NCI-H1417 (cell line): ENCODE measurements at regions not wholly inside any gene's neighbourhood (a gene's known extent, or its start where the extent isn't known, plus 50 kb on each side); places are given as distances from the start of the nearest gene placed in this dataset.

Source experiments
- DNase-seq, 3 experiments: peaks; one replicate each; lab custom pipeline; 2025; lab: John Stamatoyannopoulos, UW

GRCh38 chr1:55418208-55419000 is 203.2 kb upstream of the USP24 start:
- DNase-seq, result no peak

GRCh38 chr1:55416164-55416842 is 201.1 kb upstream of the USP24 start:
- no peak for DNase-seq

DNA sequence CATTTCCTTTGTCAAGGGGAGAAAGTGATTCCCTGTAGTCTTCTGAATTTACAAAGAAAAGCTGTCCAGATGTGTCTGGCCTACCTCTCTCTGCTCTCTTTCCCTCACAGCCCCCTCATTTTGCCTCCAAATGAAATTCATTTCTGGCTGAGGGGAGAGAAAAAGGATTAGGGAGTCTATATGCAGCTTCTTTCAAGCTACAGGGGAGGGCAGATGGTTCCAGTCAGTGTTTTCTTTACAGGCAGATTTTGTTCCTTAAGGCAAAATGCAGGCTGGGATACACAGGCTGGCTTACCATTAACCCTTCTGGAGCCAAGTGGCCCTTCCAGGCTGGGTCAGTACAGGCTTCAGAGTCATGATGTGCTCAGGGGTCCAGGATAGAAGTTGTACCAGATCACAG is 198.1 kb upstream of the USP24 start:
- DNase-seq, result no peak

GRCh38 chr1:55412060-55412459 is 196.9 kb upstream of the USP24 start:
- DNase-seq, result no peak

- no peak for DNase-seq
These were observed 187.7 kb upstream of the USP24 start for GRCh38 chr1:55402671-55403464.

GRCh38 chr1:55402142-55402541 is 187.0 kb upstream of the USP24 start:
- no peak for DNase-seq

GRCh38 chr1:55400508-55400907 is 185.3 kb upstream of the USP24 start:
- DNase-seq, result no peak

DNA sequence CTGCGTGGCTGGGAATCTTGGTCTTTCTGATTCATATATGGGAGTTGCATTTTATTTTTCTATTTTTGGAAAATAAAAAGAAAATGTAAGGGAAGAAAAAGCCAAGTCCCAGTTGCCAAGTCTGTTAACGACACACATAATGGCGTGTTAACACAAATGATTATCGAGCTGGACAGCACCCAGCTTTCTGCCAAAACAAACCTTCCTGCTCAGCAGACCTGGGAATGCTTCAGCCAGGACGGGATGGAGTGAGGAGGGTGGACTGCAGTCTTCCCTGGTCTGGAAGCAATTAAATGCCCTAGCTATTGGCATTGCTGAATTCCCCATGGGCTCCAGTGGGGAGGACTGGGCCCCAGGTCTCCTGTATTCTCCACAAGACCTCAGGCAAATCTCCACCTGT is 184.2 kb upstream of the USP24 start:
- no peak for DNase-seq

- no peak for DNase-seq
These were observed 181.3 kb upstream of the USP24 start for GRCh38 chr1:55396381-55396891.

GRCh38 chr1:55388960-55389359 is 173.8 kb upstream of the USP24 start:
- no peak for DNase-seq

- no peak for DNase-seq
These were observed 172.0 kb upstream of the USP24 start for GRCh38 chr1:55387145-55387544.

- DNase-seq, result no peak
These were observed 171.3 kb upstream of the USP24 start for GRCh38 chr1:55386456-55386855.

DNA sequence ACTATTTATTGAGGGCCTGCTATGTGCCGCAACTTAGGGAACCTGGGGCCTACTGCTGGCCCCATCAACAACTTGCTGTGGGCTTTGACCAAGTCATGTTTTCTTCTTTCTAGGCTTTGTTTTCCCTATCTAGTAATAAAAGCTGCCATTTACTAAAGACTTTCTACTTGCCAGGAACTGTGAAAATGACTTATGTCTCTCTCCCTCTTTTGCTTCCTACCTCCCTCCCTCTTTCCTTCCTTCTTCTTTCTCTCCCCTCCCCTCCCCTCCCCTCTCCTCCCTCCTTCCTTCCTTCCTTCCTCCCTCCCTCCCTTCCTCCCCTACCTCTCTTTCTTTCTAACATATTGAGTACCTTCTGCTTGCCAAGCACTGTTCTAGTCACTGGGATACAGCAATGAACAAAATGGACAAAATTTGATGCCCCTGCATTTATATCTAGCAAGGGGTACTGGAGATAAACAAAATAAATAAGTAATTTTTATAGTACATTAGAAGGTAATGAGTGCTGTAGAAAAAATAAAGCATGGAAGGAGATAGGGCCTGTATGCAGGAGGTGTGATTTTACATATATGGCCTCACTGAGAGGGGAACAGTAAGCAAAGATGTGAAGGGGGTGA is 170.3 kb upstream of the USP24 start:
- DNase-seq, result no peak

GRCh38 chr1:55384637-55385036 is 169.5 kb upstream of the USP24 start:
- peak; percentile 2 to 25 (median 7) for DNase-seq

GRCh38 chr1:55382806-55383305 is 167.7 kb upstream of the USP24 start:
- DNase-seq, result peak in 2 of 3 experiments; percentile 11 to 25

DNA sequence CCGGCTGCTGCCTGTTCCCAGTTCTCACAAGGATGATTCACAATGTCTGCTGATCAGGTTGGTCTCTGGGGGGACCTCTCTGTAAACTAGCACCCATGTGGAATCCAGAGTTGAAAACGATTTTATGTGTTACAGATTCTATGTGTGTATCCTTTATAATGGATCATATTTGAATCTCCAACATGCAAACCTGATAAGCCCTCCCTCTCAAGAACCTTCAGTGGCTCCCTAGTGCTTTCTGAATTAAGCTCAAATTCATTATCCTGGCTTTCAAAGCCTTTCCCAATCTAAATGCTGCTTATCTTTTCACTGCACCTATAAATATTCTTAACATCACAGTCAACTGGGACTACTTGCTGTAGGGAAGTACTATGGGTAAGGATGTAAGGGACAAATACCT is 166.8 kb upstream of the USP24 start:
- no peak for DNase-seq

DNA sequence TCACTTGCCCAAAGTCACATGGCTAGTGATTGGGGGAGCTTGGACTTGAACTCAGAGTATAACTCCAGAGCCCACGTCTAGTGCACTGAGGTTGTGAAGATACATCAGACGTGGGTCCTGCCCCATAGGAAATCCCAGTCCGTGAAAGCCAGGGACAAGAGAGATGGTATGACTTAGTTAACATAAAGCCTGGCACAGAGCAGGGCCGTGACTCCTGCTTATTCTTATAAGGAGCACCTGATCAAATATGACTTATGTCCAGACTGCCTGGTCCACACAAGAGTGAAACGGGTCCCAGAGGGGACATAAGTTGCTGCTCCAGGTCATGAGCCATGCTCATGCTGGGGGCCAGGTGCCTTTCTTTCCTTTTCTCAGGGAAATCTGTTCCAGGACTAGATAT is 166.3 kb upstream of the USP24 start:
- DNase-seq, result no peak

DNA sequence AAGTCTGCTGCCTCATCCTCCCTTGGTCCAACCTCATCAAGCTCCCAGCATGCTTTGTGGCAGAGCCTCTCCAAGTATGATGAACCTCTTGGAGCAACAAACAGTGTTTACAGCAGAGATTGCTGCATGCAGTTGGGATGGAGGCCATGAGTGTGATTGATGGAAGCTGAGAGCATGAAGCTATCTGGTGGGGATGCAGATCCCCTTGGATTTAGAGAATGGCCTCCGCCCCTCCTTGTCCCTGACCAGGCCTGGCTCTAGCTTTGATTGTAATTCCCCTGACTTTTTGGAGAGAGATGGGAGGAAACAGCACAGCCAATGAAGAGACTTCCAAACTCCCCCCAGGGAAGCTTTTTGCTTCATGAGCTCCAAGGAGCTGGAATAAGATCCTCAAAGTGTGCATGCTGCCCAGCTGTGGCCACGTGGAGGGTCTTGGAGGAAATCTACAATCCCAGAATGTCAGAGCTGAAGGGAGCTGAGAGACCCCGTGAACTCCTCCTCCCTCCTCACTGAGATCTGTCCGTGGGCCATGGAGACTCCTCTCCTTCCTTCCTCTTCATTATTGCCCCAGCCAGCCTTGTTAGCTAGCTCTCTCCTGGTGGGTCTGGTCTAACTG is 165.3 kb upstream of the USP24 start:
- no peak for DNase-seq

DNA sequence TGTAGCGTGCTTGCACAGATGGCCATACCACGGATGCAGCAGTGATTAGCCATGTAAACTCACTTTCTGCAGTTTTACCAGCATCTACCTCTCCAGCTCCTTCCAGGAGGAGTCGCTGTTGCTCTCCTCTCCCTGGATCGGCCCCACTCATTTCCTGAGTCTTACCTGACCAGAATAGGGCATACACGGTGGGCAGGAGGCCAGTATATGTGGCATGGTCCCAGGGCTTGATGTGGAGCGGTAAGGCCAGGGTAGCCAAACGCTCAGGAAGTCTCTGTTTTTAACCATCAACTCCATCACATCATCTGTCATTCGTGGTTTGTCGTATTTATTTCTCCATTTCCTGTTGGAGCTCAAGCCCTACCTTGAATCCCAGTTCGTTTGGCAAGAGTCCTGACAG is 163.4 kb upstream of the USP24 start:
- DNase-seq, result peak in 2 of 3 experiments; percentile 5 to 18

DNA sequence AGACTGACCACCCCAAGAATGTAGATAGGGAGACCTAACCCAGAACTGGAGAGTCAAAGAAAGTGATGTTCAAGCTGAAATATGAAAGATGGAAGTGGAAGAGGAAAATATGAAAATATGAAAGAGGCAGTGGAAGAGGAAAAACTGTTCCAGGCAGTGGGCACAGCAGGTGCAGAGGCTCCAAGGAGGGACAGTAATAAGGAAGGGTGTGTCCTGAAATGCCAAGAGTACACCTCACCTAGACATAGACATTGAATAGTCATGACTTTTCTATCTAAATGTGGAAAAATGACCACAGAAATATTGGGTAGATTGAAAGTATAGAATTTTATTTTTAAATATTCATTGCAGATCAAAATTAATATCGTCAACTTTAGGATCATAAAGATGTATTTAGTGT is 161.7 kb upstream of the USP24 start:
- DNase-seq, result no peak

DNA sequence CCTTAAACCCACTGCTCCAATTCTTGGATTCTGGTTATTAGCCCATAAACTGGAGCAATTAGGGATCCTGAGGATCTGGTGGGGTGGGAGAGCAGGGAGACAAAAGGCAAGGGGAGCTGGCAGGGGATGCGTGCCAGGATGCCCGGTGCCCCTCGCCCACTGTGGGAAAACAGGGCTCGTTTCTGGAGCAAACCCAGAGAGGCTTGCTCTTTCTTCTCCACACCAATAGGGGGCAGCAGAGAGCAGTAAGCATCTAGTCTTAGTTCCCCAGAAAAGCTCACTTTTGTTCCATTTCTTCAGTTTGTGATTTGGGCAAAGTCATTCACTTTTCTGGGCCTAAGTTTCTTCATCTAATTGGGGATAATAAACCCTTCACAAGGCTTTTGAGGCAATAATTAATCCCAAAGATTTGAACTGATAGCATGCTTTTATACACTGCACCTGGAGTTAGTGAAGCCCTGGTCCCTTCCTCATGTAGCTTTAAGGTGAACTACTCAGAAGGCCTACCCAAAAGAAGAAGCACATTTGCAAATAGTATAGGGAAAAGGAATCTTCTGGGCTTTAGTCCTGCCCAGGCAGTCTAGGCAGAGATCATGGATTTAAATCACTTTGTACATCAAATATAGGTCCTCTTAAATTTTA is 160.6 kb upstream of the USP24 start:
- DNase-seq, result peak; percentile 2 to 51 (median 43)
